ENCODE measurements at regions not wholly inside any gene's neighbourhood (a gene's known extent, or its start where the extent isn't known, plus 50 kb on each side); places are given as distances from the start of the nearest gene placed in this dataset.

GRCh38 chr4:29710519-29710918 is 1009.6 kb upstream of the PCDH7 start:
- H3K36me3 ChIP-seq (replicated peaks in 1 of 2; ENCODE audit: control insufficient read depth in 1 of 2, insufficient read depth in 2 of 2, low read length in 2 of 2): no peaks in the 10 kb centered on the region
- no peak overlapping the region for H2AFZ ChIP-seq (ENCODE audit: low read length)
- H3K4me1 ChIP-seq (ENCODE audit: insufficient read depth, low read length): no peaks in the 10 kb centered on the region
- no peaks in the 10 kb centered on the region for H4K20me1 ChIP-seq (ENCODE audit: insufficient read depth, low read length)
- H3K4me3 ChIP-seq (replicated peaks in 1 of 3; ENCODE audit: insufficient read depth in 1 of 3, low read depth in 2 of 3, low read length in 3 of 3): no peak overlapping the region
- no peaks in the 10 kb centered on the region for H3K79me2 ChIP-seq (ENCODE audit: insufficient read depth, low read length)
- TF ChIP-seq HMGXB4 (CRISPR knock-in tag; IDR thresholded peaks at IDR 0.05; ENCODE audit: borderline replicate concordance in 1 of 2, low read depth in 1 of 2) (no peak), ZNF205 (CRISPR knock-in tag; IDR thresholded peaks at IDR 0.05) (no peak), ZNF609 (CRISPR knock-in tag; IDR thresholded peaks at IDR 0.05; ENCODE audit: borderline replicate concordance) (no peak), ZFP41 (CRISPR knock-in tag; IDR thresholded peaks at IDR 0.05; ENCODE audit: borderline replicate concordance) (no peak), NCOA5 (CRISPR knock-in tag; IDR thresholded peaks at IDR 0.05) (no peak), ZNF777 (CRISPR knock-in tag; IDR thresholded peaks at IDR 0.05) (no peak), RBFOX2 (IDR thresholded peaks at IDR 0.05; ENCODE audit: low read depth, low read length) (no peak), ZNF841 (CRISPR knock-in tag; IDR thresholded peaks at IDR 0.05; ENCODE audit: borderline replicate concordance) (no peak)
- FAIRE-seq: no peak
- in situ Hi-C loops (cut with HindIII; ENCODE audit: extremely low pct_ligation_motif_present, low pct_unique_long_range_greater_than_20kb) (no loop called here), intact Hi-C loops (cut with micrococcal nuclease; ENCODE audit: unreplicated experiment) (no loop called here)
- CTCF ChIA-PET (ENCODE audit: low intra/inter-chr PET ratio, low total read pairs): no interaction called here
- no peak for ATAC-seq
- POLR2A ChIA-PET: no interaction called here
- 0% methylated on average over 1 of the region's 1 CpG for WGBS (ENCODE audit: low lambda C conversion rate)
- no peak for DNase-seq (ENCODE audit: low spot score)
- H3K27ac ChIP-seq (ENCODE audit: extremely low read length, insufficient read depth, low read length): no peak overlapping the region
- H3K9ac ChIP-seq (ENCODE audit: insufficient read depth, low read depth, low read length): no peak overlapping the region
- H3K27me3 ChIP-seq (ENCODE audit: control insufficient read depth in 1 of 2, insufficient read depth in 2 of 2, low read length in 2 of 2): no peaks in the 10 kb centered on the region
- no TSS peak for BruUV-seq (replicated peaks)
- no peak overlapping the region for H3K4me2 ChIP-seq (ENCODE audit: low read depth, low read length)
- peaks cover 73% of the 10 kb centered on the region for H3K9me3 ChIP-seq (ENCODE audit: low read length)
